HG03442 (cell line): ENCODE measurements at regions not wholly inside any gene's neighbourhood (a gene's known extent, or its start where the extent isn't known, plus 50 kb on each side); places are given as distances from the start of the nearest gene placed in this dataset.
"Not testable (repeated sequence)": the region's sequence is repeated elsewhere in the genome, so short reads cannot be mapped to it uniquely, and the experiment has no call there.

Experiments used
- ATAC-seq: cut with Tn5 transposase; IDR thresholded peaks from one replicate; pipeline ENCODE4 v1.9.1; 2021; ENCODE audit warnings: mild to moderate bottlenecking, moderate library complexity; ENCODE audit not compliant: unreplicated experiment

GRCh38 chr2:19104503-19104902, 253.9 kb downstream of the OSR1 start:
- no peak for ATAC-seq

- ATAC-seq: no peak
These were observed 255.6 kb downstream of the OSR1 start for GRCh38 chr2:19102696-19103423.

- no peak for ATAC-seq
These were observed 256.5 kb downstream of the OSR1 start for GRCh38 chr2:19101968-19102367.

GRCh38 chr2:19100570-19100969, 257.9 kb downstream of the OSR1 start:
- no peak for ATAC-seq

- no peak for ATAC-seq
These were observed 259.2 kb downstream of the OSR1 start for GRCh38 chr2:19099181-19099580.

GRCh38 chr2:19098467-19099160, 259.8 kb downstream of the OSR1 start:
- ATAC-seq: no peak

GRCh38 chr2:19089476-19089875, 268.9 kb downstream of the OSR1 start:
- ATAC-seq: not testable (repeated sequence)

GRCh38 chr2:19086231-19086651, 272.2 kb downstream of the OSR1 start:
- no peak for ATAC-seq

GRCh38 chr2:19078709-19079108, 279.7 kb downstream of the OSR1 start:
- no peak for ATAC-seq

- ATAC-seq: no peak
These were observed 284.9 kb downstream of the OSR1 start for GRCh38 chr2:19073522-19073921.

GRCh38 chr2:19072161-19072560, 286.3 kb downstream of the OSR1 start:
- ATAC-seq: no peak

- no peak for ATAC-seq
These were observed 287.5 kb downstream of the OSR1 start for GRCh38 chr2:19070886-19071285.

- ATAC-seq: no peak
These were observed 290.2 kb downstream of the OSR1 start for GRCh38 chr2:19068206-19068605.

- ATAC-seq: no peak
These were observed 296.1 kb downstream of the OSR1 start for GRCh38 chr2:19062370-19062769.

- no peak for ATAC-seq
These were observed 299.3 kb downstream of the OSR1 start for GRCh38 chr2:19059076-19059475.

GRCh38 chr2:19051203-19051831, 307.1 kb downstream of the OSR1 start:
- ATAC-seq: no peak

GRCh38 chr2:19050354-19050753, 308.1 kb downstream of the OSR1 start:
- ATAC-seq: no peak

GRCh38 chr2:19048593-19049266, 309.7 kb downstream of the OSR1 start:
- ATAC-seq: no peak

- peak; percentile 79 for ATAC-seq
These were observed 311.2 kb downstream of the OSR1 start for GRCh38 chr2:19046986-19047780.

GRCh38 chr2:19045151-19045550, 313.3 kb downstream of the OSR1 start:
- no peak for ATAC-seq

- no peak for ATAC-seq
These were observed 314.5 kb downstream of the OSR1 start for GRCh38 chr2:19043893-19044292.
